HG03064 (cell line): ENCODE measurements at regions not wholly inside any gene's neighbourhood (a gene's known extent, or its start where the extent isn't known, plus 50 kb on each side); places are given as distances from the start of the nearest gene placed in this dataset.
"Not testable (repeated sequence)": the region's sequence is repeated elsewhere in the genome, so short reads cannot be mapped to it uniquely, and the experiment has no call there.

Experiments used
- ATAC-seq: cut with Tn5 transposase; IDR thresholded peaks from one replicate; pipeline ENCODE4 v1.9.1; 2021; ENCODE audit warnings: low read depth; ENCODE audit not compliant: unreplicated experiment

DNA sequence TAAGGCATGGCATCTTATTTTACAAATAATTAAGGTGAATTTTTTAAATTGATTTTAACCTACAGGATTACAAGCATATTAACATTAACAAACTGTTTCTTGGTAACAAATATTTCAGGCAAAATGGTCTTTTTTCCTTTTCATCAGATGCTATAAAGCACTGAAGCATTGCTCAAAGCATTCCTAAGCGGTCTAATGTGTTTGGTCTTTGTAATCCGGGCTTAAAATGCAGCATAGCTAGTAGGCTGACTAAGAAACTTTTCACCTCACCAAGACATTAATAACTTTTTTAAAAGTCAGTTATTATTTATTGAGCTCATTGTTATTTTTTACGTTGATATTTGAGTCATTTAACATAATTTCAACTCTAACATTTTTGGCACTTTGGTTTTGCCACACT lies 538.8 kb upstream of the SLC39A10 start:
- ATAC-seq = no peak

DNA sequence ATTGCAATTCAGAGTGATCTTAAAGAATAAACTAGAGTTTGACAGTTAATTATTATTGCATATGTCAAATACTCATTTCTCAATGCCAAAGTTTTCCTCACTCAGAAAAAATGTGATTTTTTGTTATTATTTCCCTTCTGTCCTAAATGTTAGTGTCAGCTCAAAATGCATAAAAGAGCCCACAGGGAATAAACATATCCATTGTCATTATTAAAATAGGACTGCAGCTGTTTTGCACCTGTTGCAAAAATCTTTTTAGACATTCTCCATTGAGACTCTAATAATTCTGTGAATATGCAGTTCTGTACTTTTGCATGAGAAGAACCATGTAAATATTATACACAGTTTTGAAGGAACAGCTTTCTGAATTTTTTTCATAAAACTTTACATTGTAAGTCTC lies 540.0 kb upstream of the SLC39A10 start:
- ATAC-seq = no peak

DNA sequence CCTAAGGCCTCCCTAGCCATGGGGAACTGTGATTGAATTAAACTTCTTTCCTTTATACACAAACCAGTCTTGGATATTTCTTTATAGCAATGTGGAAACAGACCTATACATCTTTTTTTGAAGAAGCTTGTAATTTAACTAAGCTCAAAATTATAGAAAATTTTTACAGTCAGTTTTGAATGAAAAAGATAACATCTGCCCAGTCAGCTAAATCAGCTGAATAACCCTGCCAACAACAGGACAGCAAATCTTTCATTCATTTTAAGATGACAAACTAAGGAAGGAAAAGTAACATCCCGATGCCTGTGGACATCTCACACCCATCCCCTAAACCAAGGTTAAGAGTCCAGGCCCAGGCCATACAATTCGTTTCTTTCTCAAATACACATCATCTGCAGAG lies 541.3 kb upstream of the SLC39A10 start:
- no peak for ATAC-seq

DNA sequence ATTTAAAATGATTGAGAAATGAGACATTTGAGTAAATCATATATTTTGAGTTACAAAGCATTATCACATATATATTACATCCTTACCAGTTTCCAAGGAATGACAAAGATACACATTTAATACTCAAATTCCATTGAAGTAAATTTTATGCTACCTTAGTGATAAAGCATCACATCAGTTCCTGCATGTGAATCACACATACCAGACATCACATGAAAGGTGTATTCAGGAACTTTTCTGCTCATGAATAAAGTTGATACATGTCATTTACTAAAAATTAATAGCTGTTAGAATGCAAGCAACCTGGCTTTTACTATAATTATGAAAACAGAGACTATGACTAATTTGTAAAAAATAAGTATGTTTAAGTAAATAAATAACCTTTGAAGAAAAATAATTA lies 548.8 kb upstream of the SLC39A10 start:
- ATAC-seq = no peak

DNA sequence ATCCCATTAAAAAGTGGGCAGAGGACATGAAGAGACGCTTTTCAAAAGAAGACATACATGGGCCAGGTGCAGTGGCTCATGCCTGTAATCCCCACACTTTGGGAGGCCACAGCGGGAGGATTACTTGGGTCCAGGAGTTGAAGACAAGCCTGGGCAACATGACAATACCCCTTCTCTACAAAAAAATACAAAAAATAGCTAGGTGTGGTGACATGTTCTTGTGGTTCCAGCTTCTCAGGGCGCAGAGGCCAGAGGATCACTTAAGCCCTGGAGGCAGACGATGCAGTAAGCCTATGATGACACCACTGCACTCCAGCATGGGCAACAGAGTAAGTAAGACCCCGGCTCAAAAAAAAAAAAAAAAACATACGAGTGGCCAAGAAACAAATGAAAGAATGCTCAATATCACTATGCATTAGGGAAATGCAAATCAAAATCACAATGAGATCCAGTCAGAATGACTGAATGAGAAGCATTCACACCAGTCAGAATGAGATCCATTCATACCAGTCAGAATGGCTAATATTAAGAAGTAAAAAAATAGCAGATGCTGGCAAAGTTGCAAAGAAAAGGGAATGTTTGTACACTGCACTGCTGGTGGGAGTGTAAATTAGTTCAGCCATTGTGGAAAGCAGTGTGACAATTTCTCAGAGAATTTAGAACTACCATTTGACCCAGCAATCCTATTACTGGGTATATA lies 550.2 kb upstream of the SLC39A10 start:
- no peak for ATAC-seq

DNA sequence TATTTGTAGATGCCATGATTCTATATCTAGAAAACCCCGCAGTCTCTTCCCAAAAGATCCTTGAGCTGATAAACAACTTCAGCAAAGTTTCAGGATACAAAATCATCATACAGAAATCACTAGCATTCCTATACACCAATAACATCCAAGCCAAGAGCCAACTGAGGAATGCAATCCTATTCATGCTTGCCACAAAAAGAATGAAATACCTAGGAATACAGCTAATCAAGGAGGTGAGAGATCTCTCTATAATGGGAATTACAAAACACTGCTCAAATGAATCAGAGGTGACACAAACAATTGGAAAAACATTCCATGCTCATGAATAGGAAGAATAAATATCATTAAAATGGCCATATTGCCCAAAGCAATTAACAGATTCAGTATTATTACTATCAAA lies 551.4 kb upstream of the SLC39A10 start:
- no peak for ATAC-seq

DNA sequence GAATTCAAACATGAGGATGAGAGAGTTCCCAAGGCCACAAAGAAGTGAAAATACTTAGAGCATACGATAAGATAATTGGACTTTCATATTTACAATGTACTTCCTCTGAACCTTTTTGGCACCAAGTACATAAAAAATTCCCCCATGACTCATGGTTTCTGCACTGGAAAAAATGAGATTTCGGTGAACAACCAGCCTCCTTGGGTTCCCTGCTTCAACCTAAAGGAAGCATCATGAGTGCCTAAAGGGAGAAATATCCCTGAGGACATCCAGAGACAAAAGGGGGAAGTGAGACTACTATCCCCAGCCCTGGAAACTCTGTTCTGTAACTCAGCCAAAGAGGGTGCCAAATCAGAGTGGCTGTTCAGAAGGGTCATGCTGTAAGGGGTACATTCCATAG lies 562.7 kb upstream of the SLC39A10 start:
- no peak for ATAC-seq

DNA sequence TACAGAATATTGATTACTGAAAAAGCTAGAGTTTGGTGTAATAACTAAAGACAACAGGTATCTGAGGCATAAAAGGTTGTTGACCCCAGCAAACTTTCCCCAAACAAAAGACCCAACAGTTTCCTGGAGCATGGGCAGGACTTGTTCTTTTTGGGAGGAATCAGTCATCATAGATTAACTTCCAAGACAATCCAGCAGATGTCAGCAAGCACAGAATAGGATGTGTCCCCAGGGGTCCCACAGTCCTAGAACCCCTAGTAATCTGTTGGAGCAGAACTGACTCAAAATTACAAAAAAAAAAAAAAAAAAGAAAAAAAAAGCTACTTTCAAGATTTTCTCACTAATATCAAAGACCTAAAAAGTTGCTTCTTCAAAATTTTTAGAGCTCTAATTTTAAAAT lies 564.7 kb upstream of the SLC39A10 start:
- no peak for ATAC-seq

DNA sequence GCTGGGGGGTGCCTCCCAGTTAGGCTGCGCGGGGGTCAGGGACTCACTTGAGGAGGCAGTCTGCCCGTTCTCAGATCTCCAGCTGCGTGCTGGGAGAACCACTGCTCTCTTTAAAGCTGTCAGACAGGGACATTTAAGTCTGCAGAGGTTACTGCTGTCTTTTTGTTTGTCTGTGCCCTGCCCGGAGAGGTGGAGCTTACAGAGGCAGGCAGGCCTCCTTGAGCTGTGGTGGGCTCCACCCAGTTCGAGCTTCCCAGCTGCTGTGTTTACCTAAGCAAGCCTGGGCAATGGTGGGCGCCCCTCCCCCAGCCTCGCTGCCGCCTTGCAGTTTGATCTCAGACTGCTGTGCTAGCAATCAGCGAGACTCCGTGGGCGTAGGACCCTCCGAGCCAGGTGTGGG lies 584.2 kb upstream of the SLC39A10 start:
- not testable (repeated sequence) for ATAC-seq

DNA sequence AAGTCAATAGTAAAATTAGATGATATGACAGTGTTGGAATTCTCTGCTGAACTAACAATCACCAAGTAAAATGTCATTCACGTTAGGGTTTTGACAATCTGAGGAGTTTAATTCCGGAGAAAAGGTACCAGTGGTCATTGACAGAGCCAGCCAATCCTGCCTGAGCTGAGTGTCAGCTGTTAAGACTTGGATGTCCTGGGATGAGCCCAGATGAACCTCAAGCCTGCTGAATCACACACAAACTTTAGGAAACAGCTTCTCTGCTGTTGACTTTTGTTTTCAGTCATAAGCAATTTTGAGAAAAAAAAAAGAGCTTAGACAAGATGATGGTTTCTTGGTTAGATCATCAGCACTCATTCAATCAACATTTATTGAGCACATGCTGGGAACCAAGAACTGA lies 600.0 kb upstream of the SLC39A10 start:
- ATAC-seq = no peak

DNA sequence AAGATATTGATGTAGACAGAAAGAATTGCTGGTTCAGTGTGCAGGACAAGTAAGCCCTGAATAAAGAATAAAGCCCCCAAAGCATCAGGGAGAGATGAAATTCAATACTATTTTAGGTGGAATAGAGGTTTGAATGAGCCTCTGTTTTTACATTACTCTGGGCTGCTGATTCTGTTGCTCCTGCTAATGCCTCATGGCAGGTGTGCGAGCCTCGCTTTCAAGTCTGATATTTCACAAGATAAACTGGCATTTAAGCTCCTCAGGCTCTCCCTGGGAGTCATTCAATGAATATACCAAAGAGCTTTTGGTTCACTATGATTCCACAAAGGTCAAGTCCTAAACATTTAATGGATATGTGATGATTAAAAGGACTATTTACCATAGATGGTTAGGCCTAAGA lies 601.0 kb upstream of the SLC39A10 start:
- ATAC-seq = no peak

DNA sequence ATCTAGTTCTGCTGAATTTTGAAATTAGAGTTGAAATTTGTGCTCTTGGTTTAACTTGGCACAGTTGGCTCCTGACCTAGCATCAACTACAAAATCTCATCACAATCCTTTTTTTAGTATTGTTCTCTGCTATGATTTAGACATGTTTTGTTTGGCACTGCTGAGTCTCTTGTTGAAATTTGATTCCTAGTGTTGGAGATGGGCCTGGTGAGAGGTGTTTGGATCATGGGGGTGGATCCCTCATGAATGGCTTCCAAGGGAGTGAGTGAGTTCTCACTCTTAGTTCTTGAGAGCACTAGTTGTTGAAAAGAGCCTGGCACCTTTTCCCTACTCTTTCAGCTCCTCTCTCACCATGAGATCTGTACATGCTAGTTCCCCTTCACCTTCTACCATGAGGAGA lies 605.6 kb upstream of the SLC39A10 start:
- ATAC-seq = no peak

DNA sequence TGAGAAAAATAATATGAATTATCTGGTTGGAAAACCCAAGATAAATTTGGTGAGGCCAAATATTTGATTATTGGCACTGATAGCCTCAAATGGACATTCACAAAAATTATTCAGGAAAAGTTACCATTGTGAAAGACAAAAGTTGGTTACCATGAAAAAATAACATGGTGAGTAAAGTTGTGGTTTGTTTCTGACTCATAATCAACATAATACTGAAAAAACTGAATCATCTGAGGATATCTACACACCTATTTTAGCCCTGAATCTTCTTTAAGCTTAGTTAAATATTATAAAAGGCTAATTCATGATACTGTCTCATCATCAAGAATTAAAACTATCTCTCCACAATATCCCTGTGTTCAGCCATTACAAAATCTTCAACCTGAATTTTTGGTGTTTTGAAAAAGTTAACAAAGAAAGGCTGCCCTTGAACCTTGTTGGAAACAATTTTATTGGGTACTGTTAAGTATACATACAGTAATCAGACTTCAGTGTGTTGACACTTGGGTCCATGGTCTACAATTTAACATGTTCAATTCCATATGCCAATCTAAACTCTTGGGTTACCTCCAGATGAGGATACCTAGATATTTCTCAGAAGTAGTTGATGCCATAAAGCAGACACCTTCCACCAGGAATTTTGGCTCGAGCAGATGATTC lies 607.5 kb upstream of the SLC39A10 start:
- ATAC-seq = peak; percentile 84

DNA sequence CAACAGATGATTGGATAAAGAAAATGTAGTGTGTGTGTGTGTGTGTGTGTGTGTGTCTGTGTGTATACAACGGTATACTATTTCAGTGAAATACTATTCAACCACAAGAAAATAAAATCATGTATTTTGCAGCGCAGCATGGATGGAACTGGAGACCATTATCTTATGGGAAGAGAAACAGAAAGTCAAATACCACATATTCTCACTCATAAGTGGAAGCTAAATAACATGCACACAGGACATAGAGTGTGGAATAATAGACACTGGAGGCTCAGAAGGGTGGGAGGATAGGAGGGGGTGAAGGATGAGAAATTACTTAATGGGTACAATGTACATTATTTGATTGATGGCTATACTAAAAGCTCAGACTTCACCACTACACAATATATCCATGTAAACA lies 609.1 kb upstream of the SLC39A10 start:
- no peak for ATAC-seq

DNA sequence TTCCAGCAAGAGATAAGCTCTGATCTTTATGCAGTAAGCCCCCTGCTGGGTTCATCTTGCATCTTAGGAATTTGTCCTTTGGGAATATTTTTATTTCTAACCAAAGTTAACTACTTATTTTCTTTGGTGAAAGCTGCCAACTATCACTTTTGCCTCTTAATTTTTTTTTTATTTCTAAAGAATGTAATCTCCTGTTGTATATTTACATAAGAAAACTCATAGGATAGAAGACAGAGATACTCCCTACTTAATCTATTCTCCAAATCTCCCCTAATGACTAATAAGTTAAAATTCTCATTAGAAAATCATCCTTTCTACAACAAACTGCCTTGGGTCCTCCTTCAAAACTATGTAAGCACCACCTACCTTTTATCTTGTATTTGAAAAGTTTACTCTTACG lies 612.2 kb upstream of the SLC39A10 start:
- ATAC-seq = no peak

DNA sequence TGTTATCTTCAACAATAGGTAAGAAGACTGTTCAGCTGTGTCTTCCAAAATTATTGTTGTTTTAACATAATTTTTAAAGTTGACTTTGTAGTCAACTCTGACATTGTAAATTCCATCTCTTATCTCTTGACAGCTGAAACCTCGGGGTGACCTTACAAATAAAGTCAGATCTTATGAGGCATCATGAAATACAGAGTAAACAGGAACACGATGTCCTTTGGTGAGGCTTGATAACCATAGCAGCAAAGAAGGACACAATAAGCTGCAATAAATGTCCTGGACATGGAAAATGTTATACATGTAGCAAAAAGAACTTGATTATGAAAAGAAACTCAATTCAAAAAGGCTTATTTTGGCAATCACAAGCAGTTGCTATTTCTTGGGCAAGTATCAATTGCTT lies 618.9 kb upstream of the SLC39A10 start:
- ATAC-seq = no peak

DNA sequence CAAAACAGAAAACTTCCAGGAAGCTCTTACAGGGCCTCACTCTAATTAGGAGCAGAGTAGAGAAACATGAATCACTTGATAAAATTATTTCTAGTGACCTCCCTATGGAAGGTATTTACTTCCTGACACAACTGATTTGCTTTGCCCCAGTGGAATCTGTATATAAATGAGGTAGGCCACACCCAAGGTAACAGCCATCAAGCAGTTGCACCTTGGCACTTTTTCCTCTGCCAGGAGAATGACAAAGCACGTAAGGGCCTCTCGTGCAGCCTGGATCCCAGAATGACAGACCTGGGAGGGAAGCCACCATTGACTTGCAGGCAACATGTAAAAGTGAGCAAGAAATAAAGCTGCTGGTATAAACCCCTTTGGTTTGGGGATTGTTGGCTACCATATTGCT lies 620.0 kb upstream of the SLC39A10 start:
- no peak for ATAC-seq

DNA sequence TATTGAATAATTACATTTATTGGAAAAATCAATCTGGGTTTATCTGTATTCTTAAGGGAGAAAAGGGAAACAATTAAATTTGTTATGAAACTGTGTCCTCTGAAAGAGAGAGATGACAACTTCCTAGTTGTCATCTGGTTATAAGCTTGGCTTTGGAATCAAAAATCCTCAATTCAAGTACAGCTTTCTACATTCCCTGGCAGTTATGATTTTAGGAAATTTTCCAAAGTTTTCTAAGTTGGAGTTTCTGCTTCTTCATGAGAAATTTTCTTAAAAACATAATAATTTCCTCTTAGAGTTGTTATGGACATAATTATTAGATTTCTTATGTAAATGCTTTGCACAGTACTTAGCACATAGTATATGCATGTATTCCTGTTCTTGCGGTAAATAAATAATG lies 625.6 kb upstream of the SLC39A10 start:
- no peak for ATAC-seq

DNA sequence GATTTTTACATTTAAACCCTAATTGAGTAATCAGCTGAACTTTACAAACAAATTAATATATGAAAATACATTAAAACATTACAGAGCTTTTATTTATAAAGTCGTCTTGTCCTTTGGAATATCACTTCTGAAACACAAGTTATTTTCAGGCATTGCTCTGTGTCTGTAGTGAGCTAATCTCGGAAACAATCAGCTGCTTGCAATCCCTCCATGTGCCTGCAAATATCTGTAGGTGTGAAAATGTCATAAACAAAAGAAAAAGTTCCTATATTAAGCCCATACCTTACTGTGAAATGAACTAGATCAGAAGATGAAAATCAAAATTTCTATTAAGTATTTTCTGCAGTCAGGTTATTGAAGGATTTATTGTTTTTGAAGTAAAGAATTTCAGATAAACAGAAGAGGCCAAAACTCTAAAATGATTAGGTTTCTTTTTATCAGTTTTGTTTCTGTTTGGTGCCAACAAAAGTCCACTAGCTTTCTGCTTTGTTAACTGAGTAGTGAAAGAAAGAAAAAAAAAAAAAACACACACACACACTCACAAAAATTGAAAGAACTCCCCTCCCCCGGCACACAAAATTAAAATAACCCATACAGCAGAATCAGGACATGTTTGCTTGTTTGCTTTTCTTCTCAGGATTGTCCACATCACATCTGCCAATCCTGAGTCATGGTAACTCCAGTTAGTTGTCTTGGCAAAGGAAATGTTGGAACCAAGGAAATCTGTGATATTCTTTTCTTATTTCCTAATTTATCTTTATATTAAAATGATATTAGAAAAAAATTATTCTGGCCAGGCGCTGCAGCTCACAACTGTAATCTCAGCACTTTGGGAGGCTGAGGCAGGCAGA lies 627.0 kb upstream of the SLC39A10 start:
- ATAC-seq = no peak

DNA sequence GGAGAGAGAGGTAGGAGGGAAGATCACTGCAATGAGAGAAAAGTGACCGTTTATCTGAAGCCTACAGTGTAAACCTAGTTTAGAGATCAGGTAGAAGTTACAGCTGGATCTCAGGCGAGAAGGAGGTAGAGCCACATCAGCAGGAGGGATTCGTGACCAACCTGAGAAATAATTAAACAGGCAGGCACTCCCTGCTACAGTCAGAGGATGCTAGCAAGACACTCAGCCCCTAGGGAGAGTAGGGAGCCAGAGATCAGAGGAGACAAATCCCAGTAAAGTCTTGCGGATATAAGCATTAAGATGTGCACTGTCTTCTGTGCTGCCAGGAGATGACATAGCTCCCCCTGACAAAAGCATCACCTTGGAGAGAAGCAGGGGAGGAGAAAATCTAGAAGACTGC lies 629.1 kb upstream of the SLC39A10 start:
- no peak for ATAC-seq

DNA sequence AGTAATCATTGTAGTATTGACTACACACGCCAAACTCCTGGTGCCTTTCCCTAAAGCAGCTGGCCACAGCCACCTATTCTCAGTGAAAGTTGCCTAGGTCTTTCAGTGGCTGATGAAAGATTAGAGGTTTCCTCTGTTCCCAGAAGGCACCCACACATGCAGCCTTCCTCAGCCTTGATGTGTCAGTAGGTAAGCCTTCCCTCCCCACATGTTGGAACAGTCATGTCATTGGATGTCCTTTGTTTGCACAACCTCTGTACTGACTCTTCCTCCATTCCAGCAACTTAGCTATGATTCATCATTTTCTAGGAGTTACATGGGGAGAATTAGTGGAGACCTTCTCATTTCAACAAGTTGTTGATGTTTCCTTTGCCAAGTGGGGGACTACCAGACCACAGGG lies 630.8 kb upstream of the SLC39A10 start:
- ATAC-seq = no peak

DNA sequence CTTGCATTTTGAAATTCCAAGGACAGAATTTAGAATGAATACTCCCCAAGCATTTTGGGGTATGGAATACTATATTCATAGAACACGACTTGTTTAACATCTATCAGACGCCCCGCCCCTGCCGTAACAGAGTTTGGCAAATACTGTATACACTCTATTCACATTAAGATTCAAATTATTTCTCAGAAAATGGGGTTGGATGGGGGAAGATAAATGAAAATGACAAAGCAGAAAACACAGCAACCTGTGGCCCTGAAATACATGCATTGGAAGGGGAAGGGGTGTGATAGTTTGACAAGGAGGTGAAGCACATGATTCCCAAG lies 634.6 kb upstream of the SLC39A10 start:
- no peak for ATAC-seq
